SK-N-SH (cell line): ENCODE measurements at regions not wholly inside any gene's neighbourhood (a gene's known extent, or its start where the extent isn't known, plus 50 kb on each side); places are given as distances from the start of the nearest gene placed in this dataset.

ENCODE experiments used
- EP300 ChIP-seq, 2 experiments: IDR thresholded peaks; 2 replicates each; pipeline versions ENCODE4 v1.4.0 to v1.6.1; 2012; ENCODE audit warnings: borderline replicate concordance in 1 of 2, low read depth in 1 of 2, low read length in 1 of 2
- RAD21 ChIP-seq: IDR thresholded peaks from 2 replicates; pipeline ENCODE4 v1.6.1; 2012; ENCODE audit warnings: mild to moderate bottlenecking, low read length
- TF ChIP-seq, protein P1 (sequence below): fragments of 200-600 bp; sonication (generic); IDR thresholded peaks from 2 replicates; pipeline ENCODE4 v1.6.1; 2017; ENCODE audit warnings: antibody characterized with exemption, mild to moderate bottlenecking, moderate library complexity
- TF ChIP-seq, protein P2 (sequence below): fragments of 150-350 bp; IDR thresholded peaks from 2 replicates; pipeline ENCODE4 v1.6.1; 2016; ENCODE audit warnings: mild to moderate bottlenecking, low read depth, low read length

DNA sequence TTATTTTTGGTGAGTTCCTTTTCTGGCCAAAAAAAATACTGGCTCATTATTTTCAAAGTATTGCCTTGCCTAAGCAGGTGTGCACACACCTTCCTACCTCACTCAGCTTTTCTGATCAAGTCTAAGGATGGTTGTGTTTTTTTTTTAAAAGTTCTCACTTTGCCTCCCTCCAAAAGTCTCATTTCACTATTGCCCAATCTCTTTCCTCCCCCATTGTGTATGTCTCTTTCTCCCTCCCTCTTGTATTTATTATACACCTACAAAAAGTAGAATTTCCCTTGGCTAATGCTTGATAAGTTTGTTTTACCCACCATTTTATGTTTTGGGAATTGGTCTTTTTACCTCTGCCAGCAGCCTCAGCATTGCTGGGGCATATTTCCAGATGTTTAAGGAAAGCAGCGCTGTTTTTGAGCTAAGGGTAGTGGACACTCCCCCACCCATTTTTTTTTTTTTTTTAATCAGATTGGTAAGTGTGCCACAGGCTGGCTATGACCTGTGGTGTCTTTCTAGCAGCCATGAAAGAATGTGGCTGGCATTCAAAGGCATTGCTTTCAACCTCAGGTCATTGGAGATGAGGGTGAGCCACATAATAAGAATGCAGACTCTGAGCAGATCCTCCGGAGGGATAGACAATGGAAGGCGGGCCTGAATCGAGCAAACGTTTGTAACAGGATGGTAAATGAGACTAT lies 668.6 kb downstream of the UTRN start:
- TF ChIP-seq, protein P1, sequence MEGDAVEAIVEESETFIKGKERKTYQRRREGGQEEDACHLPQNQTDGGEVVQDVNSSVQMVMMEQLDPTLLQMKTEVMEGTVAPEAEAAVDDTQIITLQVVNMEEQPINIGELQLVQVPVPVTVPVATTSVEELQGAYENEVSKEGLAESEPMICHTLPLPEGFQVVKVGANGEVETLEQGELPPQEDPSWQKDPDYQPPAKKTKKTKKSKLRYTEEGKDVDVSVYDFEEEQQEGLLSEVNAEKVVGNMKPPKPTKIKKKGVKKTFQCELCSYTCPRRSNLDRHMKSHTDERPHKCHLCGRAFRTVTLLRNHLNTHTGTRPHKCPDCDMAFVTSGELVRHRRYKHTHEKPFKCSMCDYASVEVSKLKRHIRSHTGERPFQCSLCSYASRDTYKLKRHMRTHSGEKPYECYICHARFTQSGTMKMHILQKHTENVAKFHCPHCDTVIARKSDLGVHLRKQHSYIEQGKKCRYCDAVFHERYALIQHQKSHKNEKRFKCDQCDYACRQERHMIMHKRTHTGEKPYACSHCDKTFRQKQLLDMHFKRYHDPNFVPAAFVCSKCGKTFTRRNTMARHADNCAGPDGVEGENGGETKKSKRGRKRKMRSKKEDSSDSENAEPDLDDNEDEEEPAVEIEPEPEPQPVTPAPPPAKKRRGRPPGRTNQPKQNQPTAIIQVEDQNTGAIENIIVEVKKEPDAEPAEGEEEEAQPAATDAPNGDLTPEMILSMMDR = no peak
- no peak for TF ChIP-seq EP300 (IDR thresholded peaks at IDR 0.05; ENCODE audit: borderline replicate concordance in 1 of 2, low read depth in 1 of 2, low read length in 1 of 2)
- TF ChIP-seq, protein P2, sequence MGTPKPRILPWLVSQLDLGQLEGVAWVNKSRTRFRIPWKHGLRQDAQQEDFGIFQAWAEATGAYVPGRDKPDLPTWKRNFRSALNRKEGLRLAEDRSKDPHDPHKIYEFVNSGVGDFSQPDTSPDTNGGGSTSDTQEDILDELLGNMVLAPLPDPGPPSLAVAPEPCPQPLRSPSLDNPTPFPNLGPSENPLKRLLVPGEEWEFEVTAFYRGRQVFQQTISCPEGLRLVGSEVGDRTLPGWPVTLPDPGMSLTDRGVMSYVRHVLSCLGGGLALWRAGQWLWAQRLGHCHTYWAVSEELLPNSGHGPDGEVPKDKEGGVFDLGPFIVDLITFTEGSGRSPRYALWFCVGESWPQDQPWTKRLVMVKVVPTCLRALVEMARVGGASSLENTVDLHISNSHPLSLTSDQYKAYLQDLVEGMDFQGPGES = no peak
- TF ChIP-seq RAD21 = no peak
